Mammary epithelial cell (primary cell): ENCODE measurements at regions not wholly inside any gene's neighbourhood (a gene's known extent, or its start where the extent isn't known, plus 50 kb on each side); places are given as distances from the start of the nearest gene placed in this dataset.

ENCODE experiments used
- CTCF ChIP-seq, 2 donors: IDR thresholded peaks in 1 of 2; conservative IDR thresholded peaks in 1 of 2; 2 replicates each; pipeline ENCODE4 v1.5.1; 2011 to 2012; ENCODE audit warnings: inconsistent platforms in 2 of 2, low read length in 2 of 2, mild to moderate bottlenecking in 2 of 2, control low read depth in 1 of 2, low read depth in 1 of 2; ENCODE audit not compliant: insufficient read depth in 1 of 2; ENCODE audit errors: extremely low read depth in 1 of 2
- EZH2 ChIP-seq: IDR thresholded peaks from 2 replicates; pipeline ENCODE4 v1.6.1; 2012; ENCODE audit warnings: low read length, inconsistent platforms, borderline replicate concordance

DNA sequence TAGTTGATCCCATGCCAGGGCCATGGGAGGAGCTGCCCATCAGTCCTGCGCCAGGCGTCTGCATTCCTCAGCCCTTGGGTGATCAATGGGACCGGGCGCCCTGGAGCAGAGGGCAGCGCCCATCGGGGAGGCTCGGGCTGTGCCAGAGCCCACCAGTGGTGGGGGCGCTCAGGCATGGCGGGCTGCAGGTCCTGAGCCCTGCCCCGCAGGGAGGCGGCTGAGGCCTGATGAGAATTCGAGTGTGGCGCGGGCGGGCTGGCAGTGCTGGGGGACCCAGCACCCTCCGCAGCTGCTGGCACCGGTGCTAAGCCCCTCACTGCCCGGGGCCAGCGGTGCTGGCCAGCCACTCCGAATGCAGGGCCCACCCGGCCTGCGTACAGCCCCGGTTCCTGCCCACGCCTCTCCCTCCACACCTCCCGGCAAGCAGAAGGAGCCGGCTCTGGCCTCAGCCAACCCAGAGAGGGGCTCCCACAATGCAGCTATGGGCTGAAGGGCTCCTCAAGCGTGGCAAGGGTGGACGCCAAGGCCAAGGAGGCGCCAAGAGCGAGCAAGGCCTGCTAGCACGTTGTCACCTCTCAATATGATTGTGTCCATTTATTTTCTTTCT is 238.1 kb upstream of the OLFM3 start:
- TF ChIP-seq CTCF (conservative IDR thresholded peaks at IDR 0.05 in 1 of 2, IDR thresholded peaks at IDR 0.05 in 1 of 2; ENCODE audit: extremely low read depth in 1 of 2, insufficient read depth in 1 of 2, low read depth in 1 of 2, low read length in 2 of 2) (no peak), EZH2 (no peak)
